Large intestine (tissue), 3 donors: ENCODE measurements at regions not wholly inside any gene's neighbourhood (a gene's known extent, or its start where the extent isn't known, plus 50 kb on each side); places are given as distances from the start of the nearest gene placed in this dataset.

Experiments used
- DNase-seq, 2 donors: peaks; one replicate each; pipeline versions ENCODE4 v3.0.0 to v3.0.0-alpha.2; 2013
- H3K27ac ChIP-seq: one replicate; pipeline ENCODE4 v1.5.1; 2013; ENCODE audit warnings: low read length
- H3K27me3 ChIP-seq: 2 replicates; pipeline ENCODE4 v1.6.1; 2013; ENCODE audit warnings: low read length; ENCODE audit not compliant: control insufficient read depth, insufficient read depth
- H3K36me3 ChIP-seq: 2 replicates; pipeline ENCODE4 v1.6.1; 2013; ENCODE audit warnings: low read length; ENCODE audit not compliant: control insufficient read depth, insufficient read depth
- H3K4me1 ChIP-seq: one replicate; pipeline ENCODE4 v1.6.1; 2013; ENCODE audit warnings: low read length; ENCODE audit not compliant: control insufficient read depth, insufficient read depth
- H3K4me3 ChIP-seq: one replicate; pipeline ENCODE4 v1.5.1; 2013; ENCODE audit warnings: low read length
- H3K9me3 ChIP-seq: one replicate; pipeline ENCODE4 v1.6.1; 2013; ENCODE audit warnings: mild to moderate bottlenecking, low read depth, low read length, moderate library complexity; ENCODE audit not compliant: control insufficient read depth
- WGBS: methylation state at CpG from one replicate; pipeline ENCODE4 v1.1.5; 2013; ENCODE audit warnings: low lambda C conversion rate; ENCODE audit not compliant: insufficient coverage; 5-methylcytosine and 5-hydroxymethylcytosine counted together

DNA sequence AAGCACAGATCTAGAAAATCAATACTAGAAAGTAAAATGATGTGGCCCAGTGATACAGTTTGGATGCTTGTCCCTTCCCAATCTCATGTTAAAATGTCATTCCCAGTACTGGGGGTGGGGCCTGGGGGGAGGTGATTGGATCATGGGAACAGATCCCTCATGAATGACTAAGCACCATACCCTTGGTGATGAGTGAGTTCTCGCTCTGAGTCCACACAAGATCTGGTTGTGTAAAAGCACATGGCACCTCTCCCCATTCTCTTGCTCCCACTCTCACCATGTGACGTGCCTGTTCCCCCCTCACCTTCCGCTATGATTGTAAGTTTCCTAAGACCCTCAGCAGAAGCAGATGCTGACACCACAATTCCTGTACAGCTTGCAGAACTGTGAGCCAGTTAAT lies 234.2 kb upstream of the CDH6 start:
- WGBS = no CpG with 5 or more reads among the region's 3 CpGs
- no peak overlapping the region for H3K4me3 ChIP-seq
- H3K9me3 ChIP-seq = no peaks in the 10 kb centered on the region
- DNase-seq = no peak
- H3K27me3 ChIP-seq = no peaks in the 10 kb centered on the region
- no peaks in the 10 kb centered on the region for H3K36me3 ChIP-seq
- H3K27ac ChIP-seq = no peak overlapping the region
- no peaks in the 10 kb centered on the region for H3K4me1 ChIP-seq

DNA sequence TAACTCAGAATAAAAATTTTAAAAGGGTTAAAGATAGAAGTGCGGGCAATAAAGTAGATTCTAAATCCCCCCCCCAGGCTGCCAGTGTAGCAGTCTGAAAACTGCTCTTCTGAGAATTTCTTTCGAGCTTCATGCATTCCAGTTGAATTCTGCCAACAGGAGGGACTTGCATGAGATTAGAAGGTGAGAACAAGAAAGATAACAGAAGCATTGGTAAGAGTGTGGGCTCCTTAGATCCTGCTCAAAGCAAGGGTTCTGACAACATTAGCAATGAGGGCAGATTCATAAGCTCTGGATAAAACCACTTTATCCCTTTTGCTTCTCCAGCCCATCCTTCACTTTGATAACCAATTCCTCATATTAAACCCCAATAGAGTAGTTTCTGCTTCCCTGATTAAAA lies 235.9 kb upstream of the CDH6 start:
- Histone ChIP-seq H3K36me3 (no peaks in the 10 kb centered on the region), H3K9me3 (no peaks in the 10 kb centered on the region), H3K27me3 (no peaks in the 10 kb centered on the region), H3K4me1 (no peaks in the 10 kb centered on the region), H3K27ac (no peak overlapping the region), H3K4me3 (no peak overlapping the region)
- no peak for DNase-seq
- 100% methylated on average over 1 of the region's 2 CpGs for WGBS

DNA sequence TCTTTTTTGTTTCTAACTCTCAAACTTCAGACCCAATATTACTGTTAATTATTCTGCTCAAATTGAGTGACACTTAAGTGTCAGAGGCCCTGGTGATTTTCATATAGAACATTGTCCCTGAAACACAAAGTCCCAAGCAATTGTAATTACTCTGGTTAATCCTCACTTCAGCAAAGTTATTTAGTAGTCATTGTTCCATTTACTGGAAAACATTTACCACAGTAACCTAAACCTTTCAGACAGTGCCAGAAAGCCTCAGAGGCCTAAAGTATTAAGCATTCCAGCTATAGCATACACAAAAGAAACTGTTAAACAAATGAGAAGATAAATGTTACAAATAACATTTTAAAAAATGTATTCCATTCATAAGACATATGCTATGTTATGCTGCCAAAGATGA lies 237.2 kb upstream of the CDH6 start:
- no peaks in the 10 kb centered on the region for H3K36me3 ChIP-seq
- H3K4me1 ChIP-seq = no peaks in the 10 kb centered on the region
- H3K9me3 ChIP-seq = no peaks in the 10 kb centered on the region
- no peak overlapping the region for H3K27ac ChIP-seq
- no peak overlapping the region for H3K4me3 ChIP-seq
- DNase-seq = no peak
- H3K27me3 ChIP-seq = no peaks in the 10 kb centered on the region

DNA sequence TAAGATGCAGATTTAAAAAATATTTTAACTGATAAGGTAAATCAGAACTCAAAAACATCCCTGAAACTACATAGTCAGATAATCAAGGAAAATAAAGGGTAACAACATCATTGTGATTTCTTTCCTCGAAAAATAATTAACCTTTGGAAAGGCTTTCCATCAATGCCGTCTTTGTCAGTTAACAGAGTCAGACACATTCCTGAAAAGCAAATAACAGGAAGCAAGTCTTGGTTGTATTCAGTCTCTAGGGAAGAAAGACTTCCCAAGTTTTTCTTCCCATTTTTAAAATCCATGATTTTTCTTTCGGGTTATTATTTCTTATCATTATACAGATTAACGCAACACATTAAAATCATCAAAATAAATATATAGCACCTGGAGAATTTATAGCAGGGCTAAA lies 256.4 kb upstream of the CDH6 start:
- peak in 1 of 2 donors; percentile 22 for DNase-seq
- WGBS = 0% methylated on average over 1 of the region's 4 CpGs
- Histone ChIP-seq H3K9me3 (no peaks in the 10 kb centered on the region), H3K27ac (no peak overlapping the region), H3K4me3 (no peak overlapping the region), H3K4me1 (no peaks in the 10 kb centered on the region), H3K36me3 (no peaks in the 10 kb centered on the region), H3K27me3 (no peaks in the 10 kb centered on the region)

DNA sequence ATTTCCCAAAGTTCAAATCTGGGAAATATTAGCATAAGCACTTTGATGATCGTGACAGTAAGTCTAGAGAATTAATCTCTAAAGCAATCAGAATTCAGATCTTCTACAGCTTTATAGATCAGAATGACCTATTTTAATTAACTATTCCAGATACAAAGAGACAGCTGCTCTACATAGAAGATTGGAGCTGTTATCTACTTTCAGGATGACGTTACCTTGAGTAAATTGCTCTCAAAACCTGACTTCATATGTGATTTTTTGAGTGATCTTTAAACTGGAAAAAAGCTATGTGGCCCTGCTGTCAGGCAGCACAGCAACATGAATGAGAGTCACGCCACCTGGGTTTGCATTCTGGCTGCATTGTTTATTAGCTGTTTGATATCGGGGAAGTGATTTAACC lies 259.9 kb upstream of the CDH6 start:
- WGBS = 35% methylated on average over 2 of the region's 4 CpGs

DNA sequence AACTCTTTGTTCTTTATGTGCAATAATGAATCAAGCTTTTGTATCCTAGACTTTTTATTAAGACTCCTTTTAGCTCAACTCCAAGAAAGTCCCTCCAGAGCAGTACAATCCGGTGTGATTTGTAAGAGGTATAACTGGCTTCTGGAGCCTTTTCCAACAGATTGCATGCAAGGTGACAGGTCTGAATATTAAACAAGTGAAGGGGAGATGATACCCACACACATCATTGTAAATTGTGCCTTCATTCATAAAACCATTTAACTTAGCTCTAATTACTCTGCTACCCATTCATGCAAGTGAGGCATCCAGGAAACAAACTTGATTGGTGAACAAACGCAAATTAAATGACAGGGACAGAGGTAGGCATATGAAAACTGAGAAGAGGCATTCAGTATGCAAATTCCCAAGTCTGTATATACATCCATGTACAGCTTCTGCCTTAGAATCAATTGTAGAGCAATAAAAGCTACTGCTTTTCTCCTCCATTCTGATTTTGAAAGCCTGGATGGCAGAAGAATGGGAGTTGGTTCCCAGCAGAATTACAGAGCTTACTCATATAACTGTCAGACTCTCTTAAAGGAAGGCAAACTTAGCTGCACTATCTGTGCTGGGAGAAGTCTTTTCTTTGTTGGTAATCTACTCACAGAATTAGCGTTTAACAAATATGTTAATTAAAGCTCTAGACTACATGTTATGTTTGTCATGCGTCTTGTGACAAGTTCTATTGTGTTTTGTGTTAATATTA lies 261.0 kb upstream of the CDH6 start:
- no peaks in the 10 kb centered on the region for H3K9me3 ChIP-seq
- no CpG with 5 or more reads among the region's 4 CpGs for WGBS

More for the DNA sequence above, 259.9 kb upstream of the CDH6 start:
- Histone ChIP-seq H3K36me3 (no peaks in the 10 kb centered on the region), H3K4me1 (no peaks in the 10 kb centered on the region), H3K4me3 (no peak overlapping the region), H3K9me3 (no peaks in the 10 kb centered on the region), H3K27me3 (no peaks in the 10 kb centered on the region), H3K27ac (no peak overlapping the region)
- DNase-seq = peak in 1 of 2 donors; percentile 20

DNA sequence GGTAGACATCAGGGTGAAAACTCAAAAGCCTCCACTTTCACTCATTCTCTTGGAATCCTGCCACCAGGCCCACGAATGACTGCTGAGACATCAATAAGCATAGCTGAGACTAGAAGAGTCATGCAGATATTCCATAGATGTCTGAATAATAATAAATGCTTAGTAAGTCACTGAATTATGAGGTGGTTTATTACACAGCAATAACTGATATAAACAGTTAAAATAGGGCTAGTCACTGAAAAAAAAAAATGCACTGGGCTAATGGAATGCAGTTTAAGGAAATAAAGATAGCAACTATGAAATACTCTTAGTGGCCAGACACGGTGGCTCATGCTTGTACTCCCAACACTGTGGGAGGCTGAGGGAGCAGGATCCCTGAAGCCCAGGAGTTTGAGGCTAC lies 262.8 kb upstream of the CDH6 start:
- Histone ChIP-seq H3K27ac (no peak overlapping the region), H3K4me3 (no peak overlapping the region), H3K27me3 (no peaks in the 10 kb centered on the region), H3K9me3 (no peaks in the 10 kb centered on the region), H3K4me1 (no peaks in the 10 kb centered on the region), H3K36me3 (no peaks in the 10 kb centered on the region)
- DNase-seq = no peak
- 30% methylated on average over 2 of the region's 2 CpGs for WGBS

More for the DNA sequence above, 261.0 kb upstream of the CDH6 start:
- no peak for DNase-seq
- Histone ChIP-seq H3K4me1 (no peaks in the 10 kb centered on the region), H3K36me3 (no peaks in the 10 kb centered on the region), H3K4me3 (no peak overlapping the region), H3K27me3 (no peaks in the 10 kb centered on the region), H3K27ac (no peak overlapping the region)

DNA sequence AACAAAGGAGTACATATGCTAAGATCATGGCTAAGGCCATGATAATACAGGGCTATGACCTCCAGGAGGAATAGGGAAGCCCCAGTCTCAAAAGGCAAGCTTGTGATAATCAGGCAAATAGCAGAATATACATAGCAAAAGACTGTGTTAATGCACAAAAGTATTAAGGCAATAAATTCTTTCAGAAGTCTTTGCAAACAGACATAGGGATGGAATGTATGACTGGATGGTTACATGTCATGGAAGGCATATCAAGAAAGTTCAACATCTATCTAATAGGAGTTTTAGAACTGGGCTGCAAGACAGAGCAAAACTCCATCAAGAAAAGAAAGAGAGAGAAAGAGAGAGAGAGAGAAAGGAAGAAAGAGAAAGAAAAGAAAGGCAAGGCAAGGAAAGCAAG lies 264.5 kb upstream of the CDH6 start:
- Histone ChIP-seq H3K27me3 (no peaks in the 10 kb centered on the region), H3K9me3 (no peaks in the 10 kb centered on the region), H3K27ac (no peak overlapping the region), H3K4me1 (no peaks in the 10 kb centered on the region), H3K36me3 (no peaks in the 10 kb centered on the region), H3K4me3 (no peak overlapping the region)
- DNase-seq = no peak

DNA sequence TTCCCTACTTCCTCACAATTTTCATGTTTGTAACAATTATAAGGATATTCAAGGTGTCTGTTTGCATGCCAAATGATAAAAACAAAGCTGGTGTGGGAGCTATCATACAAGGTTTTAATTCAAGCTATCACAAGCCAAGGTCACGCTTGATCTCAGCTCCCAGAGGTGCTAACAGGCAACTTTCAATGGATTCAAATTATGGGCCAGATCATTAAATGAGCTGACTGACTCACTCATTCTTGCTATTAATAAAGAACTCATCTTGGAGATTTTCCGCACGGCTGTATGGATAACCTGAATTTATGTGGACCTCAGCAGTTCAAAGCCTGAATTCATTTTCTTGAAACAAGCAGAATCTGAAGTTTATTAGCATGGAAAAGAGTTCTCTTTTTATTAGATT lies 267.3 kb upstream of the CDH6 start:
- Histone ChIP-seq H3K9me3 (no peaks in the 10 kb centered on the region), H3K27ac (no peak overlapping the region), H3K4me1 (no peaks in the 10 kb centered on the region), H3K4me3 (no peak overlapping the region), H3K36me3 (no peaks in the 10 kb centered on the region), H3K27me3 (no peaks in the 10 kb centered on the region)
- no CpG with 5 or more reads among the region's 3 CpGs for WGBS
- no peak for DNase-seq

DNA sequence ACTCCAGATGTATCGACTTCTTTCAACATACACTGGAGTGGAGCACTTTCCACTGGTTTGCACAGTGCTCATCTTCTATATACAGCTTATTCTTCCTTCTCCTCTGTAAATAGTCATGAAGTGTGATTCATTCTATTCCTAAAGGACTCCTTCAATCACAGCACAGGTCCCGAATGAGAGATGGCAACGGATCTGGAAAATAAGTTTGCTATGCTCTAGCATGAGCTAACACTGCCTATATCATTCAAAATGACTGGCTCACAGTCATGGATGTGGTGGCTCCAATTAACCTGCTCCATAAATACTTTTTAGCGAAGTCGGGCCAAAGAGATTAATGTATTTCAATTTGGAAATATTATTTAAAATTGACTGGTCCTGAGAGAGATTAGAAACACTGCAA lies 272.1 kb upstream of the CDH6 start:
- WGBS = no CpG with 5 or more reads among the region's 5 CpGs
- Histone ChIP-seq H3K36me3 (no peaks in the 10 kb centered on the region), H3K4me1 (no peaks in the 10 kb centered on the region), H3K4me3 (no peak overlapping the region), H3K27ac (no peak overlapping the region), H3K9me3 (no peaks in the 10 kb centered on the region), H3K27me3 (no peaks in the 10 kb centered on the region)
- DNase-seq = no peak

DNA sequence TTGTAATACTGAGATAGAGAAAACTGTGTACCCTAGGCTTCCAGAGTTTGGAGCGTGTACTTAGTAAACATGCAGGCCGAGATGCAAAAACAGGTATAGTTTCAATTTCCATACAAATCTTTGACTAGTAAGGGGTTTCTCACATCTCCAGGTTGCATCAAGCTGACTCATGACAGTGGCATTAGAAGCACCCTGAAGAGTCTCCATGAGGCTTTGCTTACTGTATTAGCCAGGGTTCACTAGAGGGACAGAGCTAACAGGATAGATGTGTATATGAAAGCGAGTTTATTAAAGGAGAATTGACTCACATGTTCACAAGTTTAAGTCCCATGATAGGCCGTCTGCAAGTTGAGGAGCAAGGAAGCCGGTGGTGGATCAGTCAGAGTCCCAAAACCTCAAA lies 275.3 kb upstream of the CDH6 start:
- H3K27ac ChIP-seq = no peak overlapping the region
- no peak for DNase-seq
- no peaks in the 10 kb centered on the region for H3K9me3 ChIP-seq
- no peaks in the 10 kb centered on the region for H3K36me3 ChIP-seq
- no peaks in the 10 kb centered on the region for H3K27me3 ChIP-seq
- H3K4me1 ChIP-seq = no peaks in the 10 kb centered on the region
- WGBS = no CpG with 5 or more reads among the region's 5 CpGs
- no peak overlapping the region for H3K4me3 ChIP-seq
